Vagina (tissue), 2 donors: ENCODE measurements at regions not wholly inside any gene's neighbourhood (a gene's known extent, or its start where the extent isn't known, plus 50 kb on each side); places are given as distances from the start of the nearest gene placed in this dataset.

Experiments used
- POLR2A ChIP-seq, 2 donors: fragments of 450-650 bp; IDR thresholded peaks; one replicate each; pipeline ENCODE4 v1.6.1; 2017; ENCODE audit warnings: antibody characterized with exemption in 2 of 2, mild to moderate bottlenecking in 2 of 2, moderate library complexity in 2 of 2
- POLR2AphosphoS5 ChIP-seq, 2 donors: sonication (generic); formaldehyde crosslinking; IDR thresholded peaks; one replicate each; pipeline ENCODE4 v1.9.0; 2017; ENCODE audit warnings: antibody characterized with exemption in 2 of 2, mild to moderate bottlenecking in 2 of 2, low read depth in 1 of 2; ENCODE audit not compliant: insufficient read depth in 1 of 2
- TF ChIP-seq, protein P1 (sequence below), 3 experiments: fragments of 450-650 bp in 2 of 3; fragments of 200-600 bp in 1 of 3; sonication (generic) in 1 of 3; IDR thresholded peaks; one replicate each; pipeline ENCODE4 v1.5.1; 2017 to 2019; ENCODE audit warnings: antibody characterized with exemption in 3 of 3, mild to moderate bottlenecking in 2 of 3, moderate library complexity in 2 of 3

DNA sequence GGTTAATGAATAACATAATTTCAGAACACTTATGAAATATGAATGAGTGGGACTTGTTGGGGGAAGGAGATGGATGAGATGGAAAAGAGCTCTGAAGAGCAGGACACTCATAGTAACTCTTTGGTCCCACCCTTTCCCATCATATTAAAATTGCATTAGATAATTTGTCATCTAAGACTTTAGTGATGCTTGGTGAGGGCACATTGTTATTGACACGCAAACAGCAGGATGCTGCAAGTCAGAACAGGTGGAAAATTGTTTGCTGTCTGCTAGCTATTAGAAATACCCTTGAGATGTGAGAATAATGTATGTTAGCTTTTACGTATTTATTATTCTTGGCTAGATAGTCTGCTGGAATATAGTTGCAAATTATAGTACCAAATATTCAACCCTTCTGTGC, 75.7 kb downstream of the TANC2 start:
- TF ChIP-seq, protein P1, sequence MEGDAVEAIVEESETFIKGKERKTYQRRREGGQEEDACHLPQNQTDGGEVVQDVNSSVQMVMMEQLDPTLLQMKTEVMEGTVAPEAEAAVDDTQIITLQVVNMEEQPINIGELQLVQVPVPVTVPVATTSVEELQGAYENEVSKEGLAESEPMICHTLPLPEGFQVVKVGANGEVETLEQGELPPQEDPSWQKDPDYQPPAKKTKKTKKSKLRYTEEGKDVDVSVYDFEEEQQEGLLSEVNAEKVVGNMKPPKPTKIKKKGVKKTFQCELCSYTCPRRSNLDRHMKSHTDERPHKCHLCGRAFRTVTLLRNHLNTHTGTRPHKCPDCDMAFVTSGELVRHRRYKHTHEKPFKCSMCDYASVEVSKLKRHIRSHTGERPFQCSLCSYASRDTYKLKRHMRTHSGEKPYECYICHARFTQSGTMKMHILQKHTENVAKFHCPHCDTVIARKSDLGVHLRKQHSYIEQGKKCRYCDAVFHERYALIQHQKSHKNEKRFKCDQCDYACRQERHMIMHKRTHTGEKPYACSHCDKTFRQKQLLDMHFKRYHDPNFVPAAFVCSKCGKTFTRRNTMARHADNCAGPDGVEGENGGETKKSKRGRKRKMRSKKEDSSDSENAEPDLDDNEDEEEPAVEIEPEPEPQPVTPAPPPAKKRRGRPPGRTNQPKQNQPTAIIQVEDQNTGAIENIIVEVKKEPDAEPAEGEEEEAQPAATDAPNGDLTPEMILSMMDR (IDR thresholded peaks at IDR 0.05) = no peak
- TF ChIP-seq POLR2AphosphoS5 (IDR thresholded peaks at IDR 0.05; ENCODE audit: insufficient read depth in 1 of 2, low read depth in 1 of 2) (no peak), POLR2A (IDR thresholded peaks at IDR 0.05) (no peak)
